ENCODE measurements at regions not wholly inside any gene's neighbourhood (a gene's known extent, or its start where the extent isn't known, plus 50 kb on each side); places are given as distances from the start of the nearest gene placed in this dataset.

GRCh38 chr5:56650386-56650785, 165.0 kb upstream of the MAP3K1 start:
- H3K36me3 ChIP-seq (ENCODE audit: insufficient read depth, low read length), result no peaks in the 10 kb centered on the region
- no peaks in the 10 kb centered on the region for H3K79me2 ChIP-seq (replicated peaks; ENCODE audit: insufficient read depth, low read length)
- no peaks in the 10 kb centered on the region for H3F3A ChIP-seq (ENCODE audit: insufficient read depth, low read length, poor library complexity, severe bottlenecking)
- no peak overlapping the region for H3K9ac ChIP-seq (ENCODE audit: low read length)
- no peaks in the 10 kb centered on the region for H3K27me3 ChIP-seq (ENCODE audit: insufficient read depth, low read depth, low read length)
- H2AFZ ChIP-seq (ENCODE audit: low read depth, low read length), result no peak overlapping the region
- H3K9me2 ChIP-seq (ENCODE audit: insufficient read depth, low read length), result no peaks in the 10 kb centered on the region
- no peak overlapping the region for H3K27ac ChIP-seq (ENCODE audit: low read length)
- no peaks in the 10 kb centered on the region for H4K20me1 ChIP-seq (ENCODE audit: insufficient read depth)
- TF ChIP-seq EZH2 (IDR thresholded peaks at IDR 0.05; ENCODE audit: borderline replicate concordance, insufficient read depth, low read length, poor library complexity, severe bottlenecking) (no peak), CTCF (IDR thresholded peaks at IDR 0.05; ENCODE audit: poor library complexity, severe bottlenecking) (no peak), RAD21 (conservative IDR thresholded peaks at IDR 0.05) (no peak), MXI1 (conservative IDR thresholded peaks at IDR 0.05; ENCODE audit: poor library complexity, severe bottlenecking) (no peak), POLR2AphosphoS5 (IDR thresholded peaks at IDR 0.05) (no peak), TAF1 (IDR thresholded peaks at IDR 0.05; ENCODE audit: low read depth) (no peak), REST (IDR thresholded peaks at IDR 0.05; ENCODE audit: borderline replicate concordance) (no peak), SMC3 (conservative IDR thresholded peaks at IDR 0.05; ENCODE audit: poor library complexity) (no peak), EP300 (conservative IDR thresholded peaks at IDR 0.05; ENCODE audit: poor library complexity, severe bottlenecking) (no peak)
- H3K4me3 ChIP-seq (ENCODE audit: low read length), result no peak overlapping the region
- H3K9me3 ChIP-seq (ENCODE audit: low read length), result no peaks in the 10 kb centered on the region
- H3K4me2 ChIP-seq (ENCODE audit: low read length), result no peak overlapping the region

GRCh38 chr5:56649569-56649968, 165.8 kb upstream of the MAP3K1 start:
- Histone ChIP-seq H3K9ac (ENCODE audit: low read length) (no peak overlapping the region), H3K4me3 (ENCODE audit: low read length) (no peak overlapping the region), H2AFZ (ENCODE audit: low read depth, low read length) (no peak overlapping the region), H3K27ac (ENCODE audit: low read length) (no peak overlapping the region), H3K36me3 (ENCODE audit: insufficient read depth, low read length) (no peaks in the 10 kb centered on the region), H3K27me3 (ENCODE audit: insufficient read depth, low read depth, low read length) (no peaks in the 10 kb centered on the region), H3K9me3 (ENCODE audit: low read length) (no peaks in the 10 kb centered on the region), H3K4me2 (ENCODE audit: low read length) (no peak overlapping the region), H4K20me1 (ENCODE audit: insufficient read depth) (no peaks in the 10 kb centered on the region), H3K79me2 (replicated peaks; ENCODE audit: insufficient read depth, low read length) (no peaks in the 10 kb centered on the region), H3F3A (ENCODE audit: insufficient read depth, low read length, poor library complexity, severe bottlenecking) (no peaks in the 10 kb centered on the region), H3K9me2 (ENCODE audit: insufficient read depth, low read length) (no peaks in the 10 kb centered on the region)
- TF ChIP-seq SMC3 (conservative IDR thresholded peaks at IDR 0.05; ENCODE audit: poor library complexity), result no peak
- TF ChIP-seq EP300 (conservative IDR thresholded peaks at IDR 0.05; ENCODE audit: poor library complexity, severe bottlenecking), result no peak
- TF ChIP-seq EZH2 (IDR thresholded peaks at IDR 0.05; ENCODE audit: borderline replicate concordance, insufficient read depth, low read length, poor library complexity, severe bottlenecking), result no peak
- no peak for TF ChIP-seq CTCF (IDR thresholded peaks at IDR 0.05; ENCODE audit: poor library complexity, severe bottlenecking)
- no peak for TF ChIP-seq MXI1 (conservative IDR thresholded peaks at IDR 0.05; ENCODE audit: poor library complexity, severe bottlenecking)
- no peak for TF ChIP-seq POLR2AphosphoS5 (IDR thresholded peaks at IDR 0.05)
- TF ChIP-seq REST (IDR thresholded peaks at IDR 0.05; ENCODE audit: borderline replicate concordance), result no peak
- TF ChIP-seq TAF1 (IDR thresholded peaks at IDR 0.05; ENCODE audit: low read depth), result no peak
- no peak for TF ChIP-seq RAD21 (conservative IDR thresholded peaks at IDR 0.05)
